IMR-90 (cell line): ENCODE measurements at regions not wholly inside any gene's neighbourhood (a gene's known extent, or its start where the extent isn't known, plus 50 kb on each side); places are given as distances from the start of the nearest gene placed in this dataset.

Experiments used
- ATAC-seq: fragments of 200-7000 bp; cut with Tn5 transposase; 2 replicates; pipeline ENCODE4 v1.9.1; 2020; ENCODE audit warnings: low read depth, mild to moderate bottlenecking, moderate library complexity
- BruUV-seq: library from RNA; stranded (reverse); fragments of 400-500 nt; replicated peaks from 2 replicates; lab custom pipeline; 2021; lab: Mats Ljungman, UMichigan
- CTCF ChIA-PET: fragments of 300-600 bp; formaldehyde crosslinking; extraction: SDS; loops from one replicate; lab custom pipeline; 2021; ENCODE audit warnings: antibody characterized with exemption; lab: Yijun Ruan, JAX
- POLR2A ChIA-PET: fragments of 300-600 bp; sonication (Branson Sonifier 250); formaldehyde crosslinking; loops from one replicate; lab custom pipeline; 2022; ENCODE audit warnings: antibody characterized with exemption; ENCODE audit not compliant: unreplicated experiment; lab: Charles Lee
- DNase-seq: peaks from one replicate; pipeline ENCODE4 v3.0.0; 2013
- H2AFZ ChIP-seq: replicated peaks from 2 replicates; pipeline ENCODE3; 2013; ENCODE audit warnings: low read length, mild to moderate bottlenecking; ENCODE audit not compliant: poor library complexity
- H2AK5ac ChIP-seq: 2 replicates; pipeline ENCODE4 v1.6.1; 2013; ENCODE audit warnings: low read depth, low read length, inconsistent platforms
- H2AK9ac ChIP-seq: replicated peaks from 2 replicates; pipeline ENCODE3; 2013; ENCODE audit warnings: mild to moderate bottlenecking, low read depth, low read length, moderate library complexity; ENCODE audit not compliant: poor library complexity
- H2BK120ac ChIP-seq: 2 replicates; pipeline ENCODE4 v1.6.1; 2013; ENCODE audit warnings: low read depth, low read length, inconsistent platforms
- H2BK15ac ChIP-seq: 3 replicates; pipeline ENCODE4 v1.6.1; 2013; ENCODE audit warnings: low read depth, low read length, inconsistent platforms
- H2BK20ac ChIP-seq: 2 replicates; pipeline ENCODE4 v1.6.1; 2013; ENCODE audit warnings: low read depth, mild to moderate bottlenecking, inconsistent platforms, low read length, moderate library complexity
- H2BK5ac ChIP-seq: 2 replicates; pipeline ENCODE4 v1.6.1; 2013; ENCODE audit warnings: mild to moderate bottlenecking, low read depth, low read length, inconsistent platforms; ENCODE audit not compliant: poor library complexity, severe bottlenecking
- H3K14ac ChIP-seq: replicated peaks from 2 replicates; pipeline ENCODE4 v1.6.1; 2013; ENCODE audit warnings: low read depth, low read length, inconsistent platforms
- H3K18ac ChIP-seq: 2 replicates; pipeline ENCODE4 v1.6.1; 2013; ENCODE audit warnings: low read depth, low read length, control low read depth
- H3K23ac ChIP-seq: 2 replicates; pipeline ENCODE4 v1.6.1; 2013; ENCODE audit warnings: low read depth, low read length, inconsistent platforms
- H3K27ac ChIP-seq: 2 replicates; pipeline ENCODE4 v1.5.1; 2013; ENCODE audit warnings: mild to moderate bottlenecking, control low read depth, low read length; ENCODE audit not compliant: insufficient read depth
- H3K27me3 ChIP-seq: 2 replicates; pipeline ENCODE4 v1.6.1; 2013; ENCODE audit warnings: low read length; ENCODE audit not compliant: control insufficient read depth, insufficient read depth
- H3K36me3 ChIP-seq: 2 replicates; pipeline ENCODE4 v1.6.1; 2013; ENCODE audit warnings: low read length, mixed read lengths; ENCODE audit not compliant: control insufficient read depth, insufficient read depth
- H3K4ac ChIP-seq: 2 replicates; pipeline ENCODE4 v1.6.1; 2013; ENCODE audit warnings: low read depth, low read length, inconsistent platforms
- H3K4me1 ChIP-seq: 2 replicates; pipeline ENCODE4 v1.6.1; 2013; ENCODE audit warnings: low read length, mixed read lengths; ENCODE audit not compliant: control insufficient read depth, insufficient read depth
- H3K4me2 ChIP-seq: 2 replicates; pipeline ENCODE4 v1.6.1; 2013; ENCODE audit warnings: low read depth, mild to moderate bottlenecking, control low read depth, low read length, moderate library complexity
- H3K4me3 ChIP-seq: 2 replicates; pipeline ENCODE4 v1.5.1; 2013; ENCODE audit warnings: low read depth, mild to moderate bottlenecking, control low read depth, low read length, moderate library complexity; ENCODE audit not compliant: insufficient read depth
- H3K56ac ChIP-seq: 2 replicates; pipeline ENCODE4 v1.6.1; 2013; ENCODE audit warnings: low read length, inconsistent platforms; ENCODE audit not compliant: insufficient read depth; ENCODE audit errors: extremely low read depth
- H3K79me1 ChIP-seq, 2 experiments: 2 replicates each; pipeline ENCODE4 v1.6.1; 2013; ENCODE audit warnings: low read length in 2 of 2, inconsistent platforms in 1 of 2, low read depth in 1 of 2
- H3K9ac ChIP-seq: 2 replicates; pipeline ENCODE4 v1.6.1; 2013; ENCODE audit warnings: low read depth, low read length, control low read depth
- H3K9me1 ChIP-seq: 2 replicates; pipeline ENCODE4 v1.6.1; 2013; ENCODE audit warnings: low read length, inconsistent platforms; ENCODE audit not compliant: insufficient read depth
- H3K9me3 ChIP-seq: 2 replicates; pipeline ENCODE4 v1.6.1; 2013; ENCODE audit warnings: low read length; ENCODE audit not compliant: control insufficient read depth, insufficient read depth
- H4K20me1 ChIP-seq: 2 replicates; pipeline ENCODE4 v1.6.1; 2013; ENCODE audit warnings: low read length, inconsistent platforms; ENCODE audit not compliant: insufficient read depth
- H4K5ac ChIP-seq: 2 replicates; pipeline ENCODE4 v1.6.1; 2013; ENCODE audit warnings: mild to moderate bottlenecking, low read depth, low read length, control low read depth
- H4K8ac ChIP-seq, 2 experiments: 2 replicates each; pipeline ENCODE4 v1.6.1; 2013; ENCODE audit warnings: low read depth in 2 of 2, low read length in 2 of 2, control low read depth in 1 of 2, inconsistent platforms in 1 of 2
- H4K91ac ChIP-seq: 2 replicates; pipeline ENCODE4 v1.6.1; 2013; ENCODE audit warnings: low read depth, low read length, inconsistent platforms; ENCODE audit not compliant: insufficient read depth
- BHLHE40 ChIP-seq: fragments of 150-350 bp; IDR thresholded peaks from 2 replicates; pipeline ENCODE4 v1.6.1; 2016; ENCODE audit warnings: mild to moderate bottlenecking, low read depth, low read length
- ELK1 ChIP-seq: fragments of 150-350 bp; IDR thresholded peaks from 2 replicates; pipeline ENCODE4 v1.6.1; 2016; ENCODE audit warnings: low read depth, mild to moderate bottlenecking, low read length, moderate library complexity, borderline replicate concordance
- MAZ ChIP-seq: IDR thresholded peaks from 2 replicates; pipeline ENCODE4 v1.6.1; 2012; ENCODE audit warnings: low read depth, mild to moderate bottlenecking, low read length, improper control_type of control experiment, moderate library complexity, borderline replicate concordance
- RAD21 ChIP-seq: IDR thresholded peaks from 2 replicates; pipeline ENCODE4 v1.6.1; 2012; ENCODE audit warnings: low read length, improper control_type of control experiment
- RFX5 ChIP-seq: IDR thresholded peaks from 2 replicates; pipeline ENCODE4 v1.8.0; 2012; ENCODE audit warnings: low read depth, mild to moderate bottlenecking, low read length, moderate library complexity
- WGBS, 2 experiments: methylation state at CpG; one replicate each; pipeline versions ENCODE4 v1.1.5 to v1.1.7; 2013; ENCODE audit warnings: missing lambda C conversion rate in 2 of 2; ENCODE audit not compliant: insufficient read length in 1 of 2; ENCODE audit errors: extremely low coverage in 2 of 2; 5-methylcytosine and 5-hydroxymethylcytosine counted together
- dilution Hi-C: fragments of 300-500 bp; cut with HindIII; formaldehyde crosslinking; loops from one replicate; pipeline ENCODE4 v1.14.3; 2018; ENCODE audit warnings: low sequenced_read_pairs; ENCODE audit not compliant: unreplicated experiment
- in situ Hi-C: fragments of 300-500 bp; cut with MboI; formaldehyde crosslinking; loops from 3 replicates; pipeline ENCODE4 v1.14.3; 2019; ENCODE audit warnings: low sequenced_read_pairs, inconsistent platforms, mixed read lengths
- intact Hi-C: fragments of 100-400 bp; cut with micrococcal nuclease; formaldehyde crosslinking; loops from 2 replicates; pipeline ENCODE4 v1.10.0; 2022

DNA sequence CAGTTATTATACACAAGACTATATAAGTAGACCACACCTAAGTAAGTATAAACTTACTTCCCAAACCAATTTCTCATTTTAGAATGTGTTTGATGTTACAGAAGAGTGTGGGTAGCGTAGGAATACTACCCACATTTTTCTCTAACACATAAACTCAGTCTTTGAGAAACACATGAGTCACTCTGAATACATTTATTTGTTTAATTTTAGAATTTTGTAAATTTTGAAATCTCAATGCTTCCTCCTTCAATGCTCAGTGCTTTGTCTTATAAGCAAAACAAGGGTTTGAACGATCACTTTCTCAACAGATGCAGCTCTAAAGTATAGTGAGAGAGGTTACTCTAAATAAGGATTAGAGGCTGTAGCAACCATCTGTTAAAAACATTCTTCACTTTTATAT lies 700.8 kb downstream of the SI start:
- no peaks in the 10 kb centered on the region for H3K9me1 ChIP-seq
- H3K4me2 ChIP-seq: no peak overlapping the region
- H4K20me1 ChIP-seq: no peaks in the 10 kb centered on the region
- in situ Hi-C loops (no loop called here), dilution Hi-C loops (no loop called here), intact Hi-C loops (no loop called here)
- no peak overlapping the region for H2BK5ac ChIP-seq
- DNase-seq (no peak), ATAC-seq (no peak)
- H3K18ac ChIP-seq: no peak overlapping the region
- no peak overlapping the region for H2AK9ac ChIP-seq
- no peak overlapping the region for H3K56ac ChIP-seq
- H2AK5ac ChIP-seq: no peak overlapping the region
- H3K27me3 ChIP-seq: no peaks in the 10 kb centered on the region
- H2BK15ac ChIP-seq: no peak overlapping the region
- no peak overlapping the region for H4K8ac ChIP-seq
- CTCF ChIA-PET: no interaction called here
- H3K23ac ChIP-seq: no peak overlapping the region
- no peak overlapping the region for H3K9ac ChIP-seq
- H4K91ac ChIP-seq: no peak overlapping the region
- H3K79me1 ChIP-seq: no peaks in the 10 kb centered on the region
- POLR2A ChIA-PET: no interaction called here
- no peaks in the 10 kb centered on the region for H3K4me1 ChIP-seq
- no peak overlapping the region for H2AFZ ChIP-seq
- no TSS peak for BruUV-seq
- H3K27ac ChIP-seq: no peak overlapping the region
- TF ChIP-seq RAD21 (no peak), RFX5 (no peak), ELK1 (no peak), MAZ (no peak), BHLHE40 (no peak)
- WGBS, 2 experiments: no CpG with 5 or more reads among the region's 2 CpGs
- no peak overlapping the region for H2BK20ac ChIP-seq
- no peak overlapping the region for H3K4ac ChIP-seq
- H2BK120ac ChIP-seq: no peak overlapping the region
- no peak overlapping the region for H3K14ac ChIP-seq
- H3K4me3 ChIP-seq: no peak overlapping the region
- H4K5ac ChIP-seq: no peak overlapping the region
- H3K9me3 ChIP-seq: no peaks in the 10 kb centered on the region
- H3K36me3 ChIP-seq: no peaks in the 10 kb centered on the region
